ENCODE measurements at regions not wholly inside any gene's neighbourhood (a gene's known extent, or its start where the extent isn't known, plus 50 kb on each side); places are given as distances from the start of the nearest gene placed in this dataset.

GRCh38 chr4:133493776-133494175 is 344.7 kb downstream of the PCDH10 start:
- Histone ChIP-seq H3K4me1 (ENCODE audit: control insufficient read depth, insufficient read depth, low read length) (no peaks in the 10 kb centered on the region), H3K36me3 (ENCODE audit: control insufficient read depth, insufficient read depth, low read length) (no peaks in the 10 kb centered on the region), H3K9me3 (ENCODE audit: control insufficient read depth, low read depth, low read length) (no peaks in the 10 kb centered on the region), H3K4me3 (ENCODE audit: low read length) (no peak overlapping the region), H3K27me3 (ENCODE audit: control insufficient read depth, insufficient read depth, low read length) (no peaks in the 10 kb centered on the region), H3K27ac (ENCODE audit: low read length) (no peak overlapping the region)
- no CpG with 5 or more reads among the region's 1 CpG for WGBS (ENCODE audit: insufficient coverage, low lambda C conversion rate)
- no peak for DNase-seq

GRCh38 chr4:133493241-133493640 is 344.1 kb downstream of the PCDH10 start:
- no peaks in the 10 kb centered on the region for H3K9me3 ChIP-seq (ENCODE audit: control insufficient read depth, low read depth, low read length)
- H3K27ac ChIP-seq (ENCODE audit: low read length) = no peak overlapping the region
- no peak overlapping the region for H3K4me3 ChIP-seq (ENCODE audit: low read length)
- H3K36me3 ChIP-seq (ENCODE audit: control insufficient read depth, insufficient read depth, low read length) = no peaks in the 10 kb centered on the region
- no CpG with 5 or more reads among the region's 1 CpG for WGBS (ENCODE audit: insufficient coverage, low lambda C conversion rate)
- H3K27me3 ChIP-seq (ENCODE audit: control insufficient read depth, insufficient read depth, low read length) = no peaks in the 10 kb centered on the region
- no peaks in the 10 kb centered on the region for H3K4me1 ChIP-seq (ENCODE audit: control insufficient read depth, insufficient read depth, low read length)
- DNase-seq = no peak

GRCh38 chr4:133484287-133484686 is 335.2 kb downstream of the PCDH10 start:
- no peak for DNase-seq
- Histone ChIP-seq H3K4me1 (ENCODE audit: control insufficient read depth, insufficient read depth, low read length) (no peaks in the 10 kb centered on the region), H3K36me3 (ENCODE audit: control insufficient read depth, insufficient read depth, low read length) (no peaks in the 10 kb centered on the region), H3K9me3 (ENCODE audit: control insufficient read depth, low read depth, low read length) (no peaks in the 10 kb centered on the region), H3K4me3 (ENCODE audit: low read length) (no peak overlapping the region), H3K27ac (ENCODE audit: low read length) (no peak overlapping the region), H3K27me3 (ENCODE audit: control insufficient read depth, insufficient read depth, low read length) (no peaks in the 10 kb centered on the region)
- WGBS (ENCODE audit: insufficient coverage, low lambda C conversion rate) = no CpG with 5 or more reads among the region's 2 CpGs

GRCh38 chr4:133483600-133484246 is 334.6 kb downstream of the PCDH10 start:
- no peaks in the 10 kb centered on the region for H3K9me3 ChIP-seq (ENCODE audit: control insufficient read depth, low read depth, low read length)
- H3K27ac ChIP-seq (ENCODE audit: low read length) = no peak overlapping the region
- no peak overlapping the region for H3K4me3 ChIP-seq (ENCODE audit: low read length)
- no peaks in the 10 kb centered on the region for H3K36me3 ChIP-seq (ENCODE audit: control insufficient read depth, insufficient read depth, low read length)
- H3K4me1 ChIP-seq (ENCODE audit: control insufficient read depth, insufficient read depth, low read length) = no peaks in the 10 kb centered on the region
- 83% methylated on average over 1 of the region's 4 CpGs for WGBS (ENCODE audit: insufficient coverage, low lambda C conversion rate)
- H3K27me3 ChIP-seq (ENCODE audit: control insufficient read depth, insufficient read depth, low read length) = no peaks in the 10 kb centered on the region
- peak; percentile 5 to 6 for DNase-seq

- DNase-seq = no peak
- Histone ChIP-seq H3K36me3 (ENCODE audit: control insufficient read depth, insufficient read depth, low read length) (no peaks in the 10 kb centered on the region), H3K9me3 (ENCODE audit: control insufficient read depth, low read depth, low read length) (no peaks in the 10 kb centered on the region), H3K27me3 (ENCODE audit: control insufficient read depth, insufficient read depth, low read length) (no peaks in the 10 kb centered on the region), H3K4me3 (ENCODE audit: low read length) (no peak overlapping the region), H3K4me1 (ENCODE audit: control insufficient read depth, insufficient read depth, low read length) (no peaks in the 10 kb centered on the region), H3K27ac (ENCODE audit: low read length) (no peak overlapping the region)
- no CpG with 5 or more reads among the region's 1 CpG for WGBS (ENCODE audit: insufficient coverage, low lambda C conversion rate)
Observed at GRCh38 chr4:133476063-133476462, 327.0 kb downstream of the PCDH10 start.

GRCh38 chr4:133474501-133474900 is 325.4 kb downstream of the PCDH10 start:
- H3K9me3 ChIP-seq (ENCODE audit: control insufficient read depth, low read depth, low read length) = no peaks in the 10 kb centered on the region
- no peaks in the 10 kb centered on the region for H3K4me1 ChIP-seq (ENCODE audit: control insufficient read depth, insufficient read depth, low read length)
- H3K4me3 ChIP-seq (ENCODE audit: low read length) = no peak overlapping the region
- WGBS (ENCODE audit: insufficient coverage, low lambda C conversion rate) = no CpG with 5 or more reads among the region's 2 CpGs
- no peak overlapping the region for H3K27ac ChIP-seq (ENCODE audit: low read length)
- H3K27me3 ChIP-seq (ENCODE audit: control insufficient read depth, insufficient read depth, low read length) = no peaks in the 10 kb centered on the region
- H3K36me3 ChIP-seq (ENCODE audit: control insufficient read depth, insufficient read depth, low read length) = no peaks in the 10 kb centered on the region
- no peak for DNase-seq

GRCh38 chr4:133472244-133472643 is 323.1 kb downstream of the PCDH10 start:
- Histone ChIP-seq H3K4me3 (ENCODE audit: low read length) (no peak overlapping the region), H3K27ac (ENCODE audit: low read length) (no peak overlapping the region), H3K4me1 (ENCODE audit: control insufficient read depth, insufficient read depth, low read length) (no peaks in the 10 kb centered on the region), H3K9me3 (ENCODE audit: control insufficient read depth, low read depth, low read length) (no peaks in the 10 kb centered on the region), H3K36me3 (ENCODE audit: control insufficient read depth, insufficient read depth, low read length) (no peaks in the 10 kb centered on the region), H3K27me3 (ENCODE audit: control insufficient read depth, insufficient read depth, low read length) (no peaks in the 10 kb centered on the region)
- WGBS (ENCODE audit: insufficient coverage, low lambda C conversion rate) = 60% methylated on average over 1 of the region's 1 CpG
- DNase-seq = no peak

- Histone ChIP-seq H3K36me3 (ENCODE audit: control insufficient read depth, insufficient read depth, low read length) (no peaks in the 10 kb centered on the region), H3K4me1 (ENCODE audit: control insufficient read depth, insufficient read depth, low read length) (no peaks in the 10 kb centered on the region), H3K4me3 (ENCODE audit: low read length) (no peak overlapping the region), H3K27me3 (ENCODE audit: control insufficient read depth, insufficient read depth, low read length) (no peaks in the 10 kb centered on the region), H3K27ac (ENCODE audit: low read length) (no peak overlapping the region), H3K9me3 (ENCODE audit: control insufficient read depth, low read depth, low read length) (no peaks in the 10 kb centered on the region)
- no peak for DNase-seq
- 50% methylated on average over 2 of the region's 3 CpGs for WGBS (ENCODE audit: insufficient coverage, low lambda C conversion rate)
Observed at GRCh38 chr4:133467290-133467947, 318.3 kb downstream of the PCDH10 start.

- no peaks in the 10 kb centered on the region for H3K4me1 ChIP-seq (ENCODE audit: control insufficient read depth, insufficient read depth, low read length)
- 92% methylated on average over 2 of the region's 4 CpGs for WGBS (ENCODE audit: insufficient coverage, low lambda C conversion rate)
- H3K36me3 ChIP-seq (ENCODE audit: control insufficient read depth, insufficient read depth, low read length) = no peaks in the 10 kb centered on the region
- H3K9me3 ChIP-seq (ENCODE audit: control insufficient read depth, low read depth, low read length) = no peaks in the 10 kb centered on the region
- no peaks in the 10 kb centered on the region for H3K27me3 ChIP-seq (ENCODE audit: control insufficient read depth, insufficient read depth, low read length)
- H3K27ac ChIP-seq (ENCODE audit: low read length) = no peak overlapping the region
- H3K4me3 ChIP-seq (ENCODE audit: low read length) = no peak overlapping the region
- no peak for DNase-seq
Observed at GRCh38 chr4:133465022-133465421, 315.9 kb downstream of the PCDH10 start.

- no peak overlapping the region for H3K4me3 ChIP-seq (ENCODE audit: low read length)
- H3K27ac ChIP-seq (ENCODE audit: low read length) = no peak overlapping the region
- H3K9me3 ChIP-seq (ENCODE audit: control insufficient read depth, low read depth, low read length) = no peaks in the 10 kb centered on the region
- no peaks in the 10 kb centered on the region for H3K36me3 ChIP-seq (ENCODE audit: control insufficient read depth, insufficient read depth, low read length)
- H3K4me1 ChIP-seq (ENCODE audit: control insufficient read depth, insufficient read depth, low read length) = no peaks in the 10 kb centered on the region
- 98% methylated on average over 4 of the region's 4 CpGs for WGBS (ENCODE audit: insufficient coverage, low lambda C conversion rate)
- DNase-seq = no peak
- H3K27me3 ChIP-seq (ENCODE audit: control insufficient read depth, insufficient read depth, low read length) = no peaks in the 10 kb centered on the region
Observed at GRCh38 chr4:133464311-133464710, 315.2 kb downstream of the PCDH10 start.

GRCh38 chr4:133452678-133453077 is 303.6 kb downstream of the PCDH10 start:
- no peaks in the 10 kb centered on the region for H3K36me3 ChIP-seq (ENCODE audit: control insufficient read depth, insufficient read depth, low read length)
- no peak for DNase-seq
- no peaks in the 10 kb centered on the region for H3K9me3 ChIP-seq (ENCODE audit: control insufficient read depth, low read depth, low read length)
- no peaks in the 10 kb centered on the region for H3K27me3 ChIP-seq (ENCODE audit: control insufficient read depth, insufficient read depth, low read length)
- no peak overlapping the region for H3K4me3 ChIP-seq (ENCODE audit: low read length)
- H3K4me1 ChIP-seq (ENCODE audit: control insufficient read depth, insufficient read depth, low read length) = no peaks in the 10 kb centered on the region
- WGBS (ENCODE audit: insufficient coverage, low lambda C conversion rate) = no CpG with 5 or more reads among the region's 2 CpGs
- H3K27ac ChIP-seq (ENCODE audit: low read length) = no peak overlapping the region

All from large intestine (tissue), 3 donors.